Left ventricle myocardium superior (tissue), 1 donor: ENCODE measurements at regions not wholly inside any gene's neighbourhood (a gene's known extent, or its start where the extent isn't known, plus 50 kb on each side); places are given as distances from the start of the nearest gene placed in this dataset.
A peak's percentile ranks its signal among the peaks of the same experiment; 100 is the strongest.

Experiments used
- ATAC-seq: fragments of 200-7000 bp; cut with Tn5 transposase; one replicate; pipeline ENCODE4 v1.9.1; 2020; ENCODE audit warnings: mild to moderate bottlenecking, moderate library complexity
- DNase-seq: peaks from one replicate; pipeline ENCODE4 v3.0.0-alpha.2; 2020
- intact Hi-C: fragments of 100-400 bp; cut with micrococcal nuclease; formaldehyde crosslinking; loops from one replicate; pipeline ENCODE4 v1.11.0; 2022
- donor health status: DM: no; HTN: yes; CAD: no; lungs with severe emphysema.

DNA sequence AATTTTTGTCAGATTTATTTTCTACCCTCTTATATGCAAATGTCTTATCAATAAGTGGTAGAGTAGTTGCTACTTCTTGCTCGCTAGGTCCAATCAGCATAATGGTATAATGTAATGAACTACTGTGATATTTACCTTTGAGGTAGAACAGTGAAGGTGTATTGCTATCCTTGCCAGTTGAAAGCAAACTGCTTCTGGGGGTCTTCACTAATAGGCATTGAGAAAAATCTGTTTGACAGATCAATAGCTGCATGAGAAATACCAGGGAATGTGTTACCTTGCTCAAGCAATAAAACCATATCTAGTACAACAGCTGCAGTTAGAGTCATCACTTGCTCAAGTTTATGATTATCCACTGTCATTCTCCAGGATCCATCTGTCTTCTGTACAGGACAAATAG lies 50.1 kb upstream of the EFEMP1 start:
- no peak for DNase-seq

GRCh38 chr2:55976681-55977080 lies 53.1 kb upstream of the EFEMP1 start:
- DNase-seq (no peak), ATAC-seq (no peak)
- intact Hi-C loops = no loop called here

More for the DNA sequence above, 50.1 kb upstream of the EFEMP1 start:
- intact Hi-C loops = no loop called here
- ATAC-seq = no peak

DNA sequence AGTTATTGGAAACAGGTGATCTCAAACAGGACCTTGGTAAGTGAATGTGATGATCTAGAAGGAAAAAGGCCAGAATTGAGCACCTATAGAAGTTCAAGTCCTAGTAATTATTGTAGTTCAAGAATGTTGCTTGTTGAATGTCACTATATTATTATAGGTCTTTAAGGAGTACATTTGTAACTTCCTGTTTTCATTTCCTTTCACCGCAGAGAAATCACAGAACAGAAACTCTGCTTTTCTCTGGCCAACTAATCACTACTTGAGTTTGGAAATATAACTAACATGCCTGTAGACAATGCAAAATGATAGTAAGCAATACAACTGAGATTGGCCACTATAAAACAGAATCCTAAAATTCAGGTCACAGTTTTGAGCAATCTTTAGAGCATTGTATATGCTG lies 61.8 kb upstream of the EFEMP1 start:
- no peak for ATAC-seq
- DNase-seq = no peak
- intact Hi-C loops = no loop called here

- ATAC-seq = no peak
- intact Hi-C loops = no loop called here
- no peak for DNase-seq
These were observed 62.4 kb upstream of the EFEMP1 start for GRCh38 chr2:55986001-55986400.

DNA sequence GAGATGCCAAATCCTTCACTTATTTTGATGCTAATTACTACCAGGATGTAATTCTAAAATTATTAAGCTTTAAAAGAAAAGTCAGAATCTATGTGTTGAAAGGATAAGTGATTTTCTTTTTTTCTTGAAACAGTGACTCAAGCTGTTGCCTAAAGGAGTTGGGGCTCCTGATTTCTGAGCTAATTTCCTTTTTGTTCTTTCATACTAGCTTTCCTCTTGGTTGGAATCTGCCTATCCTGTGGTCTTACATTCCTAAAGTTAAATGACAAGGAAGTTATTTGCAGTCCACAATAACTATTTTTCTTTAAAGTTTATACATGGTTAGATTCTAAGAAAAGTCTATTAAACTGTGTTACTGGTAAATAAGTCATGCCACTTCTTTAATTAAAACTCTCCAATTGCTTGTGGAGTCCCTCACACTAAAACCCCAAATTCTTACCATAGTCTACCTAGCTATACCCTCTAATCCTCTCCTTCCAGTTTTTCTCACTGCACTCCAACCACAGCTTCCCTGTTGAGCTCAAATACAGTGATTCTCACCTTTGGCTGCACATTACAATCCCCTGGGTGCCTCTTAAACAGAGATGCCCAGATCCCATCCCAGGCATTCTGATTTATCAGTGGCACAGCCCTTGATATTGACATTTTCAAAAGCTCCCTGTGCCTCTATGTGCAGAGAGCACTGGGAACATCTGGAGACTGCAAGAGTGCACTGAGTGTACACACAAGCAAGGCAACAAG lies 63.3 kb upstream of the EFEMP1 start:
- intact Hi-C loops = no loop called here
- DNase-seq (no peak), ATAC-seq (no peak)

GRCh38 chr2:55989405-55989804 lies 65.8 kb upstream of the EFEMP1 start:
- intact Hi-C loops = no loop called here
- no peak for DNase-seq
- no peak for ATAC-seq

DNA sequence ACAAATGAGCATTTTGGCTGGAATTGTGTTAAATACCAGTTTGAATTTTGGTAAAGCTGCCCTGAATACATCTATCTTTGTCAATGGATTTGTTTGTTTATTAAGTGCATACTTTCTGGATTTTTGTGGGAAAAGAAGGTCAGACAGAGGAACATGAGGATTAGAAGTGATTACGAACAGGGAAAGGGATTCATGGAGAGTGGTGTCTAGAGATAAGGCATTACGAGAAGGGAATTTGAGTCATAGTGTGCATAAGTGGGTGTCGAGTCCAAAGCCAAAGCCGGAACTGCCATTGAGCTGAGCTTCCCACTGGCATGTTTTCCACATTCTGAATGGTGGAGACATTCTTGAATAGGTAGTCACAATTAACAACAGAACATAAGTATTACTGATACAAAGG lies 68.9 kb upstream of the EFEMP1 start:
- ATAC-seq (peak; percentile 85), DNase-seq (no peak)
- intact Hi-C loops = no loop called here

DNA sequence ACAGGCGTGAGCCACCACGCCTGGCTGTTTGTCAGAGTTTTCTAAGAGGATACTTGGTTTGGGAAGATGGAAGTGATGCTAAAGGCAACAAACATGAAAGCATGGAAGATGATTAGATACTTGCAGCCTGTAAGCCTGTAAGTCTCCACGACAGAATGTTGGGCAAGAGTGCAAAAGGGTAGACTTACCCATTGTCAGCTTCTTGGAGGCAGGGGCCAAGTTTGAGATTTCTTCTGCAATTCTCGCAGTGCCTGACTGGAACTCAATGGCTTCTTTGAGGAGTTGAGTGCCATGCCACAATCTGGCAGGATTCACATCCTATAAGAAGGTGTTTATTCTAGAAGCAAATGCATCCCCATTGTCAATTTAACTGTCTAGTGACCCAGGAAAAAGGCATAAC lies 70.1 kb upstream of the EFEMP1 start:
- ATAC-seq (no peak), DNase-seq (no peak)
- intact Hi-C loops = no loop called here

- ATAC-seq (no peak), DNase-seq (no peak)
- intact Hi-C loops = no loop called here
These were observed 71.6 kb upstream of the EFEMP1 start for GRCh38 chr2:55995211-55995610.

GRCh38 chr2:55995902-55996301 lies 72.3 kb upstream of the EFEMP1 start:
- DNase-seq (no peak), ATAC-seq (no peak)
- intact Hi-C loops = no loop called here

DNA sequence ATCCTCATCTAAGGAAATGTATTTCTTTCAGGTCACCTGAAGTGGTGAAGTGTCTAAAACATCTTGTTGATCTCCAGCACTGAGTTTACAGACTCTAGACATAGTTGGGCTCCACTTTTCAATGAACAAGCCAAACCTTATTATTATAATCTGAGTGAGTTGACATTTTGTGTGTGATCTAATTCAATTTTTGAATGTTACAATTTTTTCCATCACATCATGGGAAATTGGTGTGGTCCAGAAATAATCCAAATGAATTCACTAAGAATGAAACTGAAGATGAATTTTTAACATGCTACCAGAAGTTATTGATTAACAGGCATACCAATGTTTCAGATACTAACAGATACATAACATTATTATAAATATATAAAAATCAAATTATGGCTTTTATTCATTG lies 75.6 kb upstream of the EFEMP1 start:
- DNase-seq = no peak
- ATAC-seq = no peak
- intact Hi-C loops = no loop called here

- no peak for DNase-seq
- intact Hi-C loops = no loop called here
- no peak for ATAC-seq
These were observed 76.2 kb upstream of the EFEMP1 start for GRCh38 chr2:55999790-56000189.

- ATAC-seq = no peak
- intact Hi-C loops = no loop called here
- DNase-seq = no peak
These were observed 78.4 kb upstream of the EFEMP1 start for GRCh38 chr2:56001947-56002346.

- DNase-seq (peak; percentile 63), ATAC-seq (peak; percentile 85)
- intact Hi-C loops = no loop called here
These were observed 85.3 kb upstream of the EFEMP1 start for GRCh38 chr2:56008661-56009431.

GRCh38 chr2:56009758-56010458 lies 86.3 kb upstream of the EFEMP1 start:
- intact Hi-C loops = no loop called here

DNA sequence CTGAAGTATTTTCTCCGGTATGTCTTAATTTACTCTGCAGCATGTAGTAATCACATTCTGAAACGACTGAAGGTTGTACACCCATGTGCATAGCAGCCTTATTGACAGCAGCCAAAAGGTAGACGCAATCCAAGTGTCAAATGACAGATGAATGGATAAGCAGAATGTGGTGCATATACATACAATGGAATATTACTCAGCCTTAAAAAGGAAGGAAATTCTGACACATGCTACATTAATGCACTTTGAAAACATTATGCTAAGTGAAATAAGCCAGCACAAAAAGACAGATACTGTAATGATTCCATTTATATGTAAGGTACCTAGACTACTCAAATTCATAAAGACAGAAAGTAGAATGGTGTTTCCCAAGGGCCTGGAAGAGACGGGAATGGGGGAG lies 88.0 kb upstream of the EFEMP1 start:
- ATAC-seq (no peak), DNase-seq (no peak)
- intact Hi-C loops = no loop called here

More at GRCh38 chr2:56009758-56010458, 86.3 kb upstream of the EFEMP1 start:
- DNase-seq (no peak), ATAC-seq (no peak)

- ATAC-seq (no peak), DNase-seq (no peak)
- intact Hi-C loops = no loop called here
These were observed 88.7 kb upstream of the EFEMP1 start for GRCh38 chr2:56012221-56012765.

- no peak for DNase-seq
- no peak for ATAC-seq
- intact Hi-C loops = no loop called here
These were observed 89.9 kb upstream of the EFEMP1 start for GRCh38 chr2:56013475-56013874.

- ATAC-seq = no peak
- intact Hi-C loops = no loop called here
- no peak for DNase-seq
These were observed 90.6 kb upstream of the EFEMP1 start for GRCh38 chr2:56014046-56014730.
